ENCODE measurements at regions not wholly inside any gene's neighbourhood (a gene's known extent, or its start where the extent isn't known, plus 50 kb on each side); places are given as distances from the start of the nearest gene placed in this dataset.

DNA sequence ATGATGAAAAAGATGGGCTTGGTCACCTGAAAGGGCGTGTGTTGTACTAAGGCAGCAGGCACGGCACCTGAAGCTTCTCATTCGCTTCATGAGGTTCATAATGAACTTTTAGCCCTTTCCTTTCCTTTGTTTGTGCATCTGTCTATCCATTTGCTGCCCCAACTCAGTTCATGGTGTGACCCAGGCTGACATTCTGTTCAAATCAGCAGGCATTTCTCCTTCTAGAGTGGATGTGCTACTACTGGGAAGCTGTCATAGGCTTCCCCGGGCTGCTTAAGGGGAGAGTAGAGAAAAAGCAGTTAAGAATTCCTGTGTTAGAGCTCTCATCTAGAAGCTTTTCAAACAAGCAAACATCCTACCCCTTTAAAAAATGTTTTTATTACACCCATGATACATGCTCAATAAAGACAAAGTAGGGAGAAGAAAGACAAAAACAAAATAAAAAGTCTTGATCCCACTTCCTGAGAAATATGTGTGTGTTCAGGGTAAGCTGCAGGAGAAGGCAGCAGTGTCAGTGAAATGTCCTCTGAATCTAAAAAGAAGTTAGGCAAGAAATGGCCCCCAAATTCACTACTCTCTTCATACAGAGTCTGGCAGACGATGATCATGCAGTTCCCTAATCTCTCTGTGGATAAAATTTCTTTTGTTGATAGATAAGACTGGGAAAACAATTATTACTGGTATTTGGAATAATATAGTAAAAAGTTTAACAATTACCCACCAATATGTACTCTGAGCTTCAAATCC is 136.9 kb upstream of the PFN2 start:
- FAIRE-seq: no peak

DNA sequence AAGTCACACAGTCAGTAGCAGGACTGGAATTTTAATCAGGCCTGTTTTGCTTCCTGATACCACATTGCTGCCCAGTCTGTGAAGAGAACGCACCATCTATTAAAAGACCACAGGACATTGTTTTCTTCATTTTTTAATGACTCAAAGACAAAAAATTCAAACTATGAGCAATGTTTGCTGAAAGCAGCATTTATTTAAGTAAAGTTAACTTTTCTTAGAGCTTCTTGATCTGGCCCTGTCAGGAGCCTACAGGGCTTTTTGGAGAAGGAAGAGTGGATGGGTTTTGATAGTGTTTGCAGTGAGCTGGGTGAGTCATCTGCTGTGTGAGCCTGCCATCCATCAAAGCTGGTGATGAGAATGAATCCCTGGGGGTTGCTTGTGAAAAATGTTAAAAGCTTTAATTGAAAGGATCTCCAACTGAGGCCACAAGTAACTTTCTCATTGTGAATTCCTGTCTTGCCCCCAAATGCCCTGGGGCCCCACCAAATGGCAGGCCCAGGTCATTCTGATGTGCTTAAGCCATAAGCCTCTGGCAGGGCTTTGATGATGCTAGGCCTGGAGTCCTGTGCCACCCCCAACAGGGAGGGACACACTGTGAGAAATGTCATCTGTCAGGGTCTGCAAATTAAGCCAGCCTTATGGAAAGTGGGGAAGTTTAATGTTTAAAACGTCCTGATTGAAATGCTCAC is 136.2 kb upstream of the PFN2 start:
- DNase-seq (ENCODE audit: low spot score in 2 of 2) (no peak), FAIRE-seq (no peak)

More for the DNA sequence above, 136.9 kb upstream of the PFN2 start:
- DNase-seq (ENCODE audit: low spot score in 2 of 2): no peak

DNA sequence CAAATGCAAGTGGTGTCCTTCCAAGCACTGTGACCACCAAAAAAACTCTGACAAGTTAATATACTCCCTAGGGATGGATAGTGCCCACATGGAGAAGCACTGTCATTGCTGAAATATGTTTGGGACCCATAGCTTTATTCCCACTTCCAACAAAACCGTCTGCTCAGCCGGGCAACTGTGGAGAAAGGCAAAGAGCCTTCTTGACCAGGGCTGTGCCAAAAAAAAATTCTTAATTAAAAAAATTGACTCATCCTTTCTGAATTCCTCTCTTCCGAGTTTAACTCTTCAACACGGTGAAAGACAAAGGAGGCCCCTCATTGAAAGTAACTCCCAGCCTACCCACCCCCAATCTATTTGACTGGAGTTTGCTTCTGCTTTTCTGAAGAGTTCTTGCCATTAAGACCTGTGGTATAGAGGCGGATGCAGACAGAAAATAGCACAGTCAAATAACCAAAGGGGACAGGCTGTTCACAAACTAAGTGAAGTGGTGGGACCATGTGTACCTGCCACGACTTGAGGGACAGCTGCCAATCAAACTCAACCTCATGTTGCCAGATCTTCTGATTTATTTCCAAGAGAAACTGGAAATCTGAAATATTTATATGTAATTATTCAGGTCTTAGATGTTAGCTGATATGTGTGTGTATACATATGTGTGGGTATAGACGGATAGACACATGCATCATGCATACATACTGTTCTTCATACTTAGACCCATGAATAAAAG is 135.4 kb upstream of the PFN2 start:
- FAIRE-seq (no peak), DNase-seq (ENCODE audit: low spot score in 2 of 2) (no peak)

DNA sequence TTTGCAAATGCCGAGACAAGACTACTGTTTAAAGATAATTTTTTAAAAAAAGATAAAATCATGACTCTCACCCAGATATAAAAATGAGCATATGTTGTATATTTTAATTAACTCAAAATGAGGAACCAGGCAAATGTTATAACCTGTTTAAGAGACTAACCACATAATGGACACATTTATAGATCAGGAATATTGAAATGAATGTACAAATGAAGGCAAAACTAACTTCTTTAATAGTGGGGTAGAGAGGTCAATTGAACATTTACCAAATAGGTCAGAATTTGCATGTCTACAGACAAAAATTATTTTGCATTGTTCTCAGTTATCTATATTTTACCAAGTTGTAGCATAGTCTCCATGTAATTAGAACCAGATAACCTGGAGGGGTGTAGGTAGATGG is 134.3 kb upstream of the PFN2 start:
- FAIRE-seq (no peak), DNase-seq (ENCODE audit: low spot score in 2 of 2) (no peak)

DNA sequence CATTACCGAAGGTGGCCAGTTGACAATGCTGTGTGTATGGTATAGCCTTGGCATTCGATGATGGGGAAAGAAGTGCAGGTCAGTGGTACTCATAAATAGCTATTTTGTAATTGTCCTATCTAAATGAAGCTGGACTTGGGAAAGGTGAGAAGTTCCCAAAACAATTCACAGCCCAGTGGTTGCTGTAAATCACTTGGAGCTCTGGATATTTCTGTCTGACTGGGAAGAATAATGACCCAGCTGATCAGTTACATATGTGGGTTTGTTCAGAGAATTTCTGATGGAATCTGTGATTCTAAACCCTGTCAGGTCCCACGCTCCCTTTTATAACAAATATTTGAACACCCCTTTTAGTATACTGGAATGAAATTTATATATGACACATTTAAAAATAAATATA is 133.9 kb upstream of the PFN2 start:
- FAIRE-seq (no peak), DNase-seq (ENCODE audit: low spot score in 2 of 2) (no peak)

DNA sequence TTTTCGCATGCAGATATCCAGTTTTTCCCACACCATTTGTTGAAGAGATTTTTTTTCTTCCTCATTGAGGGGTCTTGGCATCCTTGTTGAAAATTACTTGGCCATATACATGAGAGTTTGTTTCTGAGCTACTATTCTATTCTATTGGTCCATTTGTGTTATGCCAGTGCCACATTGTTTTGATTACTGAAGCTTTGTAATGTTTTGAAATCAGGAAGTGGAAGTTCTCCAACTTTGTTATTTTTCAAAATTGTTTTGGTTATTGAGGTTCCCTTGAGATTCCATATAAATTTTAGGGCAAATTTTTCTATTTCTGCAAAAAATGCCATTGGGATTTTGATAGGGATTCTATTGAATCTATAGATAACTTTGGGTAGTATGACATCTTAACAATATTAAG is 130.3 kb upstream of the PFN2 start:
- FAIRE-seq: no peak

DNA sequence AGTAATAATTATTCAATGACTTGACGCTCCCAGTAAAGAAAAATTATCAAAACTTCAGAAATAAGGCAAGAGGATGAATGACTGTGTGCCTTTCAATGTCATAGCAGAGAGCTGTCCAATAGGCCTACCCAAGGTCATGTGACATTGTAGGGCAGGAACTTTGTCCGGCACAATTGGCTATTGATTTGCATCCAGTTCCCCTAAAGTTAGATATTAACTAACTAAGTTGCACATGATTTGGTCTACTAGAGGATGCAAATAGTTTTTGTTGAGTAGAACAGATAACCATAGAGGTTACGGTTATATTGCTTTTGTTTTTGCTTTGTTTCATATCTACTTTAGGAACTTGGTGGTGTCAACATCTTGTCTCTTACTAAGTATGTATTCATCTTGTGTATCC is 127.9 kb upstream of the PFN2 start:
- no peak for DNase-seq (ENCODE audit: low spot score in 2 of 2)

More for the DNA sequence above, 130.3 kb upstream of the PFN2 start:
- DNase-seq (ENCODE audit: low spot score in 2 of 2): no peak

DNA sequence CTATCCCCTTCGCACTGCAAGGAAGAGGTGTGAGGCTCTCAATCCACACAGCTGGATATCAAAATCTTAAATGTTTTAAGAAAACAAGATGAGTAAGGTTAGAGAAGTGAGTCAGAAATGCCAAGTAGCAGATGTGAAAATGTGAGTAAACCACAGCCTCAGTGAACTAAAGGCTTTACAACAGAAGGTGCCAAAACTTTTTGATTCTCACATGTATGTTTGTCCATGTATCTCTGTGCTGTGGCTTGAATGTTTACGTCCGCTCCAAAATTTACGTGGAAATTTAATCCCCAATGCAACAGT is 126.8 kb upstream of the PFN2 start:
- DNase-seq (ENCODE audit: low spot score in 2 of 2) (no peak), FAIRE-seq (no peak)

More for the DNA sequence above, 127.9 kb upstream of the PFN2 start:
- FAIRE-seq: no peak

DNA sequence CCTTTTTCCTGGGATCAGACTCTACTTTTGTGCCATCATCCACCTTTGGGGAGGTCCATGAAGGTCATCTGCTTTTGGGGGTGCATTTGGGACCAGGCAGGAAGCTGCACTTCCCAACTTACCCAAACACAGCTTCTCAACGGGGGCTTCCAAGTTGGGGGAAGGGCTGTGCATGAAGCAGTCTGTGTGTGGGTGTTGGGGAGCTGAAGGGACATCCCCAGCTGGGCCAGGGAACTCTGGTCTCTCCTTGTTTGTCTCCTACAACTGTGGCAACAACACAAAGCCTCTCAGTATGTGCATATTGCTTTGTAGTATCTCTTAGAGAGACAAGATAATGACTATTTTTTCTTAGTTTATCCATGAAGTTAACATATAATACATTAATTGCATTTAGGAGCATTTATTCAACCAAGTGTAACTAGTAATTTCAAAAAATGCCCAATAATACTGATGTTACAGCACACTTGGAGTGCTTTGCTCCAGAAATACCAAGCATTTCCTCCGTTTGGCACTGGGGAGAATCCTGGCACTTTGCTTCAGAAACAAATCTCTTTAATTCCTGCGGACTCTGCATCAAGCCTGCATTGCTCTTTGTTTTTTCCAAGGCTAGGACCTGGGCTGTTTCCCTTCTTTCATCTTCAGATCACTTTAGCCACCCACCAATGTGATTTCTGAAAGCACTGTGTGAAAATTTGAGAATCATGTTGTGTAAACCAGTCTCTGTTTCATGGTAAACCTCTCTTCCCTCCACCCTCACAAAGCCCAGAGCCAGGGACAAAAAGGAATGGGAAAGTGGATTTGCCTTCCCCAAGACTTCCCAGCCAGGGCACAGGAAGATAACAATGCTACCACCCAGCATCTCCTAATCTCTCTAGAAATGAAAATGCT is 126.2 kb upstream of the PFN2 start:
- DNase-seq (ENCODE audit: low spot score in 2 of 2): no peak
- FAIRE-seq: no peak

DNA sequence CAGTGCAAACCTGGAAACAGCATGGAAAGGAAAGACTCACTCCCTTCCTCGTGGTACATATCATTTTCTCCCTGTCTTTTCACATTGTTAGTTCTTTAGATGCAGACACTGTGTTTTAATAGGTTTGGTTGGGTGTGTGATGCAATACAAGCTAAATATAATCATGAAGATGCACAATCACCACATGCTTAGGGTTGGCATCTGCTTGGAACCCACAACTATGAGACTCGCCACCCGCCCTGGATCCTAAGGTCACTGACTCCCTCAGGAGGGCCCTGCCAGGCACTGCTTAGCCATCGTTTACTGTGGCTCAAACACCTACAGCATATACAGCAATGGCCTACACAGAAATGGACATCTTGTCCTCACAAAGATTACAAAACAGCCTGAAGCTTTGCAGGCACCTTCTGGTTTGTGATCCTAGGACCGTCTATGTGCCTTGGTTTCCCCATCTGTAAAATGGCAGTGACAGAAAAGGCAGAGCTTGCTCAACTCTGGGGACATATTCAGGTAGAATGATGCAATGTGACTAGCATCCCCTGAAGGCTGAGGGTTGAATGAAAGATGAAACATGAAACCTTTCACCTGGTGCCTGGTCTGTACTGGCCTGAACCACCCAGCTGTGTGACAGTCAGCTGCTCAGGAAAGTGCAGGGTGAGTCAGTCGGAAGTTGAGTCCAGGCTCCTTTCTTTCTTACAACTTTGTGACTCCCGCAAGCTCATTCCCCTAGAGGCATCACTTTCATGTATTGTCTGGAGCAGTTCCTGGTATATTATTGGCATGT is 123.6 kb upstream of the PFN2 start:
- DNase-seq (ENCODE audit: low spot score in 2 of 2) (no peak), FAIRE-seq (no peak)

DNA sequence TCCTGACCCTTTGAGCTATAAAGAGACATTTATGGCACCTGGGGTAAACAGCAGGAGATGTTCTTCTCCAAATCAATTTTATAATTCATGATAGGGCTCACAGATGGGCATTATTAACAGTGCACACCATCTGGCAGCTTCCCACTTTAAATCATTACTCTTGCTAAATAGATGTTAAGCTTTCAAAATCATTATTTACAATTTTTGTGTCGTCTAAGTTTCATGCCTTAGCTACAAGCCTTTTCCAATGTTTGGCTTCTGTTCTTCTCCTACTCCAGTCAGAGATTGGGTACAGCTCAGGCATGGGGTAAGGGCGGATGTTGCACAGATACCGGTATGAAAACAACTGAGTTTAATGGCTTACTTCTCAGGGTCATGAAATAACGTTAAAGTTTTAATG is 120.9 kb upstream of the PFN2 start:
- DNase-seq (ENCODE audit: low spot score in 2 of 2) (no peak), FAIRE-seq (no peak)

DNA sequence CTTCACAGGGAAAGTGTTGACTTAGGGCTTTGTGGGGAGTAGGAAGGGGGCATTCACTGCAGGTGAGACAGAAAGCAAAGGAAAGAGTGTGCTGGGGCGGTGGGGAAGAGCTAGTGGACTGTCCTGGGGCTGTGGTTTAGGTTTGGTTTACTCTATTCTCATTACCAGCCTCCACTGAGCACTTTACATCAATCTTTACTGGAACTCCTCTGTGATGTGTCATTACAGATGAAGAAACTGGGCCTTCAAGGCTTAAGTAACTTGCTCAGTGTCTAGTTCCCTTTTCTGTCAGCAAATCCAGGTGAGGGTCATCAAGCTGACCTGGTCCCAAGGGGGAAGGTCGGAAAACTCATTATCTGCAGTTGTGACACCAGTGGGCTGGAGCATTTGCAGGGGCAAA is 120.2 kb upstream of the PFN2 start:
- FAIRE-seq (no peak), DNase-seq (ENCODE audit: low spot score in 2 of 2) (no peak)

DNA sequence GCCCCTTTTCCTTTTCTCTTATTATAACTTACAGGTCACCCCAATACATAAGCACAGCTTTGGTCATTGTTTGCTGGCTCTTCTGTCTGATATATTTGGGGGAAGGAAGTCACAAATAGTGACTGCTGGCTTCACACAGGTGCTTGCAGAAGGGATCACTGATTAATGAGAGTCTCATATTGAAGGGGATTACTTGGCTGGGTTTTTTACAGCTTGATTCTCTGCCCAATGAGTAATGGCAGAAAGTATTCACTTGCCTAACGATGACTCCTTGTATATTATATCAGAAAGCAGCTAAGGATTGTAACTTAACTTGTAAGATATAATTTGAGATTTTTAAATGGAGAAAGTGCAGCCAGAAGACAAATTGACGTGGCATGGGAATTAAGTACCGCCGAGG is 119.3 kb upstream of the PFN2 start:
- DNase-seq (ENCODE audit: low spot score in 2 of 2): no peak
- no peak for FAIRE-seq

DNA sequence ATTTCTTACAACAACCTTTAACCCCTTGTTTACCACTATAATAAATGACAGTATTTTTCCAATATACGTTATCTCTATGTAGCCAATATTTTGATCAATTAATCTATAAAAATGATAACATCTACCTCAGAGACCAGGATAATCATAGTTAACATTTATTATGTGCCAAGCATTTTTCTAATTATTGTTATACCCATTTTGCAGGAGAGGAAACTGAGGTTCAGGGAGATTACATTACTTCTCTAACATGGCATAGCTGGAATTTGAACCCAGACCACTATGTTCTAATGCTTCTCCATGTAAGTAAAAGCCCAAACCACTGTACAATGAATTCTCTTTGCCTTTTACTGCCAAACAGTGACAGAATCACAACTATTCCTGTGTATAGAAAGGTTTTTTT is 113.4 kb upstream of the PFN2 start:
- DNase-seq (ENCODE audit: low spot score in 2 of 2) (no peak), FAIRE-seq (no peak)

DNA sequence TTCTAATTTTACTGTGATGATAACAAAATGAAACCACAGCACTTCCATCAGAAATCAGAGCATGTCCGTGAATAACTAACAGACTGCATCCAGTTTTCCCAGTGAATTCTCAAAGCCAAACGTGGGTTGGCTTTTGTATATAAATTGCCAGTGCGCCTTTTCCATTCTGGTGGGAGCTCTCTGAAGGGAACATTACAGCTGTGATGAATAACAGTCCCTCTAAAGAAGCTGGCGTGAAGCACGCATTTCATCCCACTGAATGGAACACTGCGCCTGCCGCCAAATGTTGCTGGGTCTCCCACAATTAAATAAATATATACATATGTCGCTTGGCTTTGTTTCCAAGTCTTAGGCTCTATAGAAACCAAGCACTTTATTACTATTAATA is 113.0 kb upstream of the PFN2 start:
- FAIRE-seq (no peak), DNase-seq (ENCODE audit: low spot score in 2 of 2) (no peak)

DNA sequence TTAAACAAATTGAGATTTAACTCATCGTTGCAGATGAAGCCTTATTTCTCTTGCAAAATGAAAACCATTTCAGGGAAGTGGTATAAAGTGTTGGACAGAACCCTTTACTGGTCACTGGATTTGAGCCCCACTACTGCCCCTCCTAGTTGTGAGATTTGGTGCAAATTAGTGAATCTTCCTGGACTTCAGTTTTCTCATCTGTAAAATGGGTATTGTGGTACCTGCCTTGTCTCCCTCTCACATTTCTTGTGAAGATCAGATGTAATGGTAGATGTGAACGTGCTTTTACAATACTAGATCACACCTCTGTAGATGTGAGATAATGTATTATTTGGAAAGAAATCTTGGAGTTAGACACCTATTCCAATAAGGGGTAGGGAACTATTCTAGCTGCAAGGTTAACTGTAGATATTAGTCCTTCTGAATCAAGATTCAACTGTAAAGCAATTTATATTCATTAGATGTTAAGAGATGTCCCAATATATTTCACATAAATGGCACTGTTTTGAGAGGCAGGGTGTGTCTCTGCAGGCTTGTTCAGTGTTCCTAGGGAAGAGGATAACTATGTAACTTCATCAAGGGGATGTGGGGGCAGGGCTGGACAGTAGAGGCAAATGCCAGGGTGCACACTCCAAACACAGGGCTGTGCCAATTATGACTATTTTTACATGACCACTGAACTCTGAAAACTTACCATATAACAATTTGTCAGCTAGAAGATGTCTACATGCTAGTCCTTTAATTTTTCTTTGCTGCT is 112.4 kb upstream of the PFN2 start:
- no peak for FAIRE-seq
- no peak for DNase-seq (ENCODE audit: low spot score in 2 of 2)

DNA sequence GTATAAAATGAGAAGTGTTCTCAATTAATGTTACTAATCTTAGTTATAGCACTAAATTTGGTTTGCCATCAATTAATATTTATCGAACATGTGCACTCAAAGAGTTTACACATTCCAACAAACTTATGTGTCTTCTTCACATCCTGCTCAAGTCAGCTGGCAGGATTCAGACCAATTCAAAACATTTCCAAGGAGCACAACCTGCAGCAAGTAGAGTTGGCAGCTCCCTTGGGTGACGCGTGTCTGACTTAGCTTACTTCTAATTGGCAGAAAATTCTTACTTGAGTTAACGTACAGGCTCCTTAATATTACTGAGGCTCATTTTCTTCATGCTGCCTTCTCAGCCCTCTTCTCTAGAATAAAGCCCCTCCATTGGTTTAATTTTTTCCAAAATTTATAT is 110.4 kb upstream of the PFN2 start:
- no peak for FAIRE-seq

DNA sequence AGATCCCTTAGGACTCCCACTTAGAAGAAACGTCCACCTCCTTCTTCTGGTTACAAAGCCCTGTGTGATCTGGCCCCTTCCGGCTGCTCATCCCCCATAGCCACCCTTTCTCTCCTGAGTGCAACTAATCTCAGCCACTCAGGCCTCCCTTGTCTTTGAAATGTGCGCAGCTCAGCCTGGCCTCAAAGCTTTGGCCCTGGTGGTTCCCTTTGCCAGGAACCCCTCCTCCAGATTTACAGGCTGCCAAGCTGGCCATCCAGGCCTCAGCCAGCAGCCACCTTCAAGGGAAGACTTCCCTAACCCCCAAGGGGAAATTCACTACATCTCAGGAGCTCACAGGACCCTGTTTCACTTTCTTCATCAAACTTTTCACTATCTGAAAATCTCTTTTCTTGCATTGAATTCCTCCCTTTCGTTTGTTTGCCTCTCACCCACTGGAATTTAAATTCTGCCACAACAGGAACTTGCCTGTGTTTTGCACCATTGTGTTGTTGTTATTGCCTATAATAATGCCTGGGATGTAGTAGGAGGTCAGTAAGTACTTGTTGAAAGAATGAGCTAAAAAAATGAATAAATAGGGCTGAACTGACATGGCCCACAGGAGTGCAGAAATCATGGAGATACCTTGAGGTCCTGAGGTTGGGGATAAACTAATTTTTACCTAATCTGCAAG is 109.5 kb upstream of the PFN2 start:
- FAIRE-seq (no peak), DNase-seq (ENCODE audit: low spot score in 2 of 2) (no peak)

More for the DNA sequence above, 110.4 kb upstream of the PFN2 start:
- no peak for DNase-seq (ENCODE audit: low spot score in 2 of 2)

All from frontal cortex (tissue), 3 donors.